NB4 (cell line): ENCODE measurements at regions not wholly inside any gene's neighbourhood (a gene's known extent, or its start where the extent isn't known, plus 50 kb on each side); places are given as distances from the start of the nearest gene placed in this dataset.

Source experiments
- DNase-seq: peaks from one replicate; pipeline ENCODE4 v3.0.0; 2010; ENCODE audit warnings: low read depth
- H3K4me3 ChIP-seq: one replicate; pipeline ENCODE4 v1.5.1; 2011; ENCODE audit warnings: mild to moderate bottlenecking, low read depth, low read length, moderate library complexity
- CTCF ChIP-seq: IDR thresholded peaks from one replicate; pipeline ENCODE4 v1.5.1; 2012; ENCODE audit warnings: low read depth, low read length
- MAX ChIP-seq: IDR thresholded peaks from 2 replicates; pipeline ENCODE4 v1.6.1; 2011; ENCODE audit warnings: low read depth, low read length
- MYC ChIP-seq: IDR thresholded peaks from 2 replicates; pipeline ENCODE4 v1.6.1; 2011; ENCODE audit warnings: low read depth, low read length
- POLR2A ChIP-seq: IDR thresholded peaks from 2 replicates; pipeline ENCODE4 v1.6.1; 2011; ENCODE audit warnings: mild to moderate bottlenecking; ENCODE audit not compliant: insufficient read length; ENCODE audit errors: extremely low read depth

- H3K4me3 ChIP-seq = no peak overlapping the region
- TF ChIP-seq MAX (no peak), CTCF (no peak), POLR2A (no peak), MYC (no peak)
- no peak for DNase-seq
These were observed 1223.7 kb upstream of the AGA start for GRCh38 chr4:178665916-178666315.

- no peak for DNase-seq
- no peak for TF ChIP-seq MYC
- TF ChIP-seq POLR2A = no peak
- no peak for TF ChIP-seq CTCF
- TF ChIP-seq MAX = no peak
- no peak overlapping the region for H3K4me3 ChIP-seq
These were observed 1229.5 kb upstream of the AGA start for GRCh38 chr4:178671766-178672165.

GRCh38 chr4:178672512-178672911 is 1230.3 kb upstream of the AGA start:
- TF ChIP-seq MAX (no peak), POLR2A (no peak), CTCF (no peak), MYC (no peak)
- no peak overlapping the region for H3K4me3 ChIP-seq
- DNase-seq = no peak

- DNase-seq = no peak
- TF ChIP-seq MAX = no peak
- no peak for TF ChIP-seq POLR2A
- H3K4me3 ChIP-seq = no peak overlapping the region
These were observed 1239.6 kb upstream of the AGA start for GRCh38 chr4:178681871-178682270.

GRCh38 chr4:178689926-178690325 is 1247.7 kb upstream of the AGA start:
- no peak for DNase-seq
- TF ChIP-seq MAX = no peak
- TF ChIP-seq CTCF = no peak
- TF ChIP-seq MYC = no peak
- no peak for TF ChIP-seq POLR2A

GRCh38 chr4:178693816-178694215 is 1251.6 kb upstream of the AGA start:
- TF ChIP-seq CTCF (no peak), POLR2A (no peak), MAX (no peak), MYC (no peak)
- no peak overlapping the region for H3K4me3 ChIP-seq
- no peak for DNase-seq

More at GRCh38 chr4:178689926-178690325, 1247.7 kb upstream of the AGA start:
- H3K4me3 ChIP-seq = no peak overlapping the region
